GM12878 (cell line): ENCODE measurements at regions not wholly inside any gene's neighbourhood (a gene's known extent, or its start where the extent isn't known, plus 50 kb on each side); places are given as distances from the start of the nearest gene placed in this dataset.

ENCODE experiments used
- SMAD1 ChIP-seq: fragments of 450-650 bp; IDR thresholded peaks from 2 replicates; pipeline ENCODE4 v1.6.1; 2018; ENCODE audit warnings: mild to moderate bottlenecking, low read depth; ENCODE audit not compliant: partially characterized antibody
- ZBTB40 ChIP-seq: fragments of 450-650 bp; IDR thresholded peaks from 2 replicates; pipeline ENCODE4 v1.6.1; 2016; ENCODE audit warnings: mild to moderate bottlenecking, moderate library complexity, borderline replicate concordance
- ZNF207 ChIP-seq: fragments of 450-650 bp; IDR thresholded peaks from 2 replicates; pipeline ENCODE4 v1.6.1; 2014; ENCODE audit warnings: antibody characterized with exemption, mild to moderate bottlenecking, borderline replicate concordance
- TF ChIP-seq, protein P1 (sequence below): fragments of 450-650 bp; IDR thresholded peaks from 2 replicates; pipeline ENCODE4 v1.6.1; 2017; ENCODE audit warnings: mild to moderate bottlenecking, moderate library complexity

DNA sequence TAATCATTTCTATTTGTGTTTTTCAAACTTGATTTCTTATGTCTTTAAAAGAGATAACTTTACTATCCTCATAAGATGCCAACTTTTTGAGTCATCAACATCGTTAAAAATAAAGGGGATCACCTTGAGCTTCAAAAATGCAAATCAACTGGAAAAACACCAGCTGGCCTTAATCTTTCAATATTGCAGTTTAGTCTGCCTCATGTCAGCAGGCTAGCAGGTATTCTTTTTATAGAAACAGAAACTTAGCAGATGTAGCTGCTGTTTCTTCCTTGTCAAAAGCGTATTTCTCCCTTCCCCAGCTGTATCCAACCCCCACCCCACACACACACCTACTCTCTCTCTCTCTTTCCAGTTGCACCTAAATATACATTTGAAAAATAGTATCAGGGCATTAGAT lies 154.1 kb upstream of the ZNF804A start (continued):
- TF ChIP-seq ZBTB40 (no peak), ZNF207 (no peak), SMAD1 (no peak)
- TF ChIP-seq, protein P1, sequence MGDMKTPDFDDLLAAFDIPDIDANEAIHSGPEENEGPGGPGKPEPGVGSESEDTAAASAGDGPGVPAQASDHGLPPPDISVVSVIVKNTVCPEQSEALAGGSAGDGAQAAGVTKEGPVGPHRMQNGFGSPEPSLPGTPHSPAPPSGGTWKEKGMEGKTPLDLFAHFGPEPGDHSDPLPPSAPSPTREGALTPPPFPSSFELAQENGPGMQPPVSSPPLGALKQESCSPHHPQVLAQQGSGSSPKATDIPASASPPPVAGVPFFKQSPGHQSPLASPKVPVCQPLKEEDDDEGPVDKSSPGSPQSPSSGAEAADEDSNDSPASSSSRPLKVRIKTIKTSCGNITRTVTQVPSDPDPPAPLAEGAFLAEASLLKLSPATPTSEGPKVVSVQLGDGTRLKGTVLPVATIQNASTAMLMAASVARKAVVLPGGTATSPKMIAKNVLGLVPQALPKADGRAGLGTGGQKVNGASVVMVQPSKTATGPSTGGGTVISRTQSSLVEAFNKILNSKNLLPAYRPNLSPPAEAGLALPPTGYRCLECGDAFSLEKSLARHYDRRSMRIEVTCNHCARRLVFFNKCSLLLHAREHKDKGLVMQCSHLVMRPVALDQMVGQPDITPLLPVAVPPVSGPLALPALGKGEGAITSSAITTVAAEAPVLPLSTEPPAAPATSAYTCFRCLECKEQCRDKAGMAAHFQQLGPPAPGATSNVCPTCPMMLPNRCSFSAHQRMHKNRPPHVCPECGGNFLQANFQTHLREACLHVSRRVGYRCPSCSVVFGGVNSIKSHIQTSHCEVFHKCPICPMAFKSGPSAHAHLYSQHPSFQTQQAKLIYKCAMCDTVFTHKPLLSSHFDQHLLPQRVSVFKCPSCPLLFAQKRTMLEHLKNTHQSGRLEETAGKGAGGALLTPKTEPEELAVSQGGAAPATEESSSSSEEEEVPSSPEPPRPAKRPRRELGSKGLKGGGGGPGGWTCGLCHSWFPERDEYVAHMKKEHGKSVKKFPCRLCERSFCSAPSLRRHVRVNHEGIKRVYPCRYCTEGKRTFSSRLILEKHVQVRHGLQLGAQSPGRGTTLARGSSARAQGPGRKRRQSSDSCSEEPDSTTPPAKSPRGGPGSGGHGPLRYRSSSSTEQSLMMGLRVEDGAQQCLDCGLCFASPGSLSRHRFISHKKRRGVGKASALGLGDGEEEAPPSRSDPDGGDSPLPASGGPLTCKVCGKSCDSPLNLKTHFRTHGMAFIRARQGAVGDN: no peak
